ENCODE measurements at regions not wholly inside any gene's neighbourhood (a gene's known extent, or its start where the extent isn't known, plus 50 kb on each side); places are given as distances from the start of the nearest gene placed in this dataset.

- Histone ChIP-seq H3K4me3 (ENCODE audit: low read length in 2 of 2) (no peak overlapping the region), H3K36me3 (ENCODE audit: control insufficient read depth in 2 of 2, insufficient read depth in 2 of 2, low read length in 1 of 2) (no peaks in the 10 kb centered on the region), H3K9me3 (ENCODE audit: control insufficient read depth in 2 of 2, insufficient read depth in 1 of 2, low read length in 1 of 2) (no peaks in the 10 kb centered on the region), H3K27ac (ENCODE audit: low read depth in 1 of 2, low read length in 1 of 2) (no peak overlapping the region), H3K4me1 (ENCODE audit: control insufficient read depth in 2 of 2, insufficient read depth in 2 of 2, low read length in 2 of 2) (no peaks in the 10 kb centered on the region), H3K27me3 (ENCODE audit: control insufficient read depth in 2 of 2, insufficient read depth in 1 of 2, low read length in 1 of 2) (no peaks in the 10 kb centered on the region)
- 77% methylated on average over 5 of the region's 5 CpGs for WGBS
- no peak for DNase-seq (ENCODE audit: low read depth in 6 of 9, low spot score in 9 of 9)
Measured at GRCh38 chr18:78865056-78865598, 114.5 kb upstream of the SALL3 start.

- WGBS = 96% methylated on average over 14 of the region's 14 CpGs
- H3K36me3 ChIP-seq (ENCODE audit: control insufficient read depth in 2 of 2, insufficient read depth in 2 of 2, low read length in 1 of 2) = no peaks in the 10 kb centered on the region
- no peaks in the 10 kb centered on the region for H3K9me3 ChIP-seq (ENCODE audit: control insufficient read depth in 2 of 2, insufficient read depth in 1 of 2, low read length in 1 of 2)
- no peaks in the 10 kb centered on the region for H3K4me1 ChIP-seq (ENCODE audit: control insufficient read depth in 2 of 2, insufficient read depth in 2 of 2, low read length in 2 of 2)
- no peak overlapping the region for H3K4me3 ChIP-seq (ENCODE audit: low read length in 2 of 2)
- no peak for DNase-seq (ENCODE audit: low read depth in 6 of 9, low spot score in 9 of 9)
- no peak overlapping the region for H3K27ac ChIP-seq (ENCODE audit: low read depth in 1 of 2, low read length in 1 of 2)
- H3K27me3 ChIP-seq (ENCODE audit: control insufficient read depth in 2 of 2, insufficient read depth in 1 of 2, low read length in 1 of 2) = no peaks in the 10 kb centered on the region
Measured at GRCh38 chr18:78865771-78866310, 113.8 kb upstream of the SALL3 start.

- DNase-seq (ENCODE audit: low read depth in 6 of 9, low spot score in 9 of 9) = no peak
- Histone ChIP-seq H3K36me3 (ENCODE audit: control insufficient read depth in 2 of 2, insufficient read depth in 2 of 2, low read length in 1 of 2) (no peaks in the 10 kb centered on the region), H3K4me1 (ENCODE audit: control insufficient read depth in 2 of 2, insufficient read depth in 2 of 2, low read length in 2 of 2) (no peaks in the 10 kb centered on the region), H3K4me3 (ENCODE audit: low read length in 2 of 2) (no peak overlapping the region), H3K27ac (ENCODE audit: low read depth in 1 of 2, low read length in 1 of 2) (no peak overlapping the region), H3K9me3 (ENCODE audit: control insufficient read depth in 2 of 2, insufficient read depth in 1 of 2, low read length in 1 of 2) (no peaks in the 10 kb centered on the region), H3K27me3 (ENCODE audit: control insufficient read depth in 2 of 2, insufficient read depth in 1 of 2, low read length in 1 of 2) (no peaks in the 10 kb centered on the region)
- WGBS = 88% methylated on average over 19 of the region's 19 CpGs
Measured at GRCh38 chr18:78867131-78867530, 112.5 kb upstream of the SALL3 start.

GRCh38 chr18:78868330-78869316 lies 111.0 kb upstream of the SALL3 start:
- no peaks in the 10 kb centered on the region for H3K9me3 ChIP-seq (ENCODE audit: control insufficient read depth in 2 of 2, insufficient read depth in 1 of 2, low read length in 1 of 2)
- no peaks in the 10 kb centered on the region for H3K4me1 ChIP-seq (ENCODE audit: control insufficient read depth in 2 of 2, insufficient read depth in 2 of 2, low read length in 2 of 2)
- H3K36me3 ChIP-seq (ENCODE audit: control insufficient read depth in 2 of 2, insufficient read depth in 2 of 2, low read length in 1 of 2) = no peaks in the 10 kb centered on the region
- no peak overlapping the region for H3K27ac ChIP-seq (ENCODE audit: low read depth in 1 of 2, low read length in 1 of 2)
- H3K27me3 ChIP-seq (ENCODE audit: control insufficient read depth in 2 of 2, insufficient read depth in 1 of 2, low read length in 1 of 2) = no peaks in the 10 kb centered on the region
- no peak overlapping the region for H3K4me3 ChIP-seq (ENCODE audit: low read length in 2 of 2)
- WGBS = 78% methylated on average over 17 of the region's 17 CpGs
- no peak for DNase-seq (ENCODE audit: low read depth in 6 of 9, low spot score in 9 of 9)

- WGBS = 81% methylated on average over 3 of the region's 3 CpGs
- H3K36me3 ChIP-seq (ENCODE audit: control insufficient read depth in 2 of 2, insufficient read depth in 2 of 2, low read length in 1 of 2) = no peaks in the 10 kb centered on the region
- H3K9me3 ChIP-seq (ENCODE audit: control insufficient read depth in 2 of 2, insufficient read depth in 1 of 2, low read length in 1 of 2) = no peaks in the 10 kb centered on the region
- H3K4me1 ChIP-seq (ENCODE audit: control insufficient read depth in 2 of 2, insufficient read depth in 2 of 2, low read length in 2 of 2) = no peaks in the 10 kb centered on the region
- no peak overlapping the region for H3K27ac ChIP-seq (ENCODE audit: low read depth in 1 of 2, low read length in 1 of 2)
- no peak overlapping the region for H3K4me3 ChIP-seq (ENCODE audit: low read length in 2 of 2)
- no peak for DNase-seq (ENCODE audit: low read depth in 6 of 9, low spot score in 9 of 9)
- H3K27me3 ChIP-seq (ENCODE audit: control insufficient read depth in 2 of 2, insufficient read depth in 1 of 2, low read length in 1 of 2) = peaks cover 0 to 2% of the 10 kb centered on the region in 2 donors
Measured at GRCh38 chr18:78871618-78872017, 108.0 kb upstream of the SALL3 start.

- H3K4me3 ChIP-seq (ENCODE audit: low read length in 2 of 2) = no peak overlapping the region
- H3K9me3 ChIP-seq (ENCODE audit: control insufficient read depth in 2 of 2, insufficient read depth in 1 of 2, low read length in 1 of 2) = no peaks in the 10 kb centered on the region
- H3K36me3 ChIP-seq (ENCODE audit: control insufficient read depth in 2 of 2, insufficient read depth in 2 of 2, low read length in 1 of 2) = no peaks in the 10 kb centered on the region
- no peak overlapping the region for H3K27ac ChIP-seq (ENCODE audit: low read depth in 1 of 2, low read length in 1 of 2)
- DNase-seq (ENCODE audit: low read depth in 6 of 9, low spot score in 9 of 9) = no peak
- 44% methylated on average over 6 of the region's 6 CpGs for WGBS
- H3K27me3 ChIP-seq (ENCODE audit: control insufficient read depth in 2 of 2, insufficient read depth in 1 of 2, low read length in 1 of 2) = peaks cover 0 to 4% of the 10 kb centered on the region in 2 donors
- no peaks in the 10 kb centered on the region for H3K4me1 ChIP-seq (ENCODE audit: control insufficient read depth in 2 of 2, insufficient read depth in 2 of 2, low read length in 2 of 2)
Measured at GRCh38 chr18:78873926-78874500, 105.6 kb upstream of the SALL3 start.

- Histone ChIP-seq H3K4me1 (ENCODE audit: control insufficient read depth in 2 of 2, insufficient read depth in 2 of 2, low read length in 2 of 2) (no peaks in the 10 kb centered on the region), H3K4me3 (ENCODE audit: low read length in 2 of 2) (no peak overlapping the region), H3K27me3 (ENCODE audit: control insufficient read depth in 2 of 2, insufficient read depth in 1 of 2, low read length in 1 of 2) (peaks cover 0 to 4% of the 10 kb centered on the region in 2 donors), H3K36me3 (ENCODE audit: control insufficient read depth in 2 of 2, insufficient read depth in 2 of 2, low read length in 1 of 2) (no peaks in the 10 kb centered on the region), H3K9me3 (ENCODE audit: control insufficient read depth in 2 of 2, insufficient read depth in 1 of 2, low read length in 1 of 2) (no peaks in the 10 kb centered on the region), H3K27ac (ENCODE audit: low read depth in 1 of 2, low read length in 1 of 2) (no peak overlapping the region)
- WGBS = 62% methylated on average over 11 of the region's 11 CpGs
- peak in 4 of 9 donors; percentile 4 to 31 (median 17) for DNase-seq (ENCODE audit: low read depth in 6 of 9, low spot score in 9 of 9)
Measured at GRCh38 chr18:78875016-78875777, 104.4 kb upstream of the SALL3 start.

GRCh38 chr18:78875778-78876650 lies 103.6 kb upstream of the SALL3 start:
- H3K36me3 ChIP-seq (ENCODE audit: control insufficient read depth in 2 of 2, insufficient read depth in 2 of 2, low read length in 1 of 2) = no peaks in the 10 kb centered on the region
- no peak overlapping the region for H3K4me3 ChIP-seq (ENCODE audit: low read length in 2 of 2)
- no peak for DNase-seq (ENCODE audit: low read depth in 6 of 9, low spot score in 9 of 9)
- H3K4me1 ChIP-seq (ENCODE audit: control insufficient read depth in 2 of 2, insufficient read depth in 2 of 2, low read length in 2 of 2) = no peaks in the 10 kb centered on the region
- no peak overlapping the region for H3K27ac ChIP-seq (ENCODE audit: low read depth in 1 of 2, low read length in 1 of 2)
- peaks cover 0 to 4% of the 10 kb centered on the region in 2 donors for H3K27me3 ChIP-seq (ENCODE audit: control insufficient read depth in 2 of 2, insufficient read depth in 1 of 2, low read length in 1 of 2)
- WGBS = 95% methylated on average over 26 of the region's 26 CpGs
- H3K9me3 ChIP-seq (ENCODE audit: control insufficient read depth in 2 of 2, insufficient read depth in 1 of 2, low read length in 1 of 2) = no peaks in the 10 kb centered on the region

Data from thymus (tissue), 11 donors.